Psoas muscle (tissue), 7 donors: ENCODE measurements at regions not wholly inside any gene's neighbourhood (a gene's known extent, or its start where the extent isn't known, plus 50 kb on each side); places are given as distances from the start of the nearest gene placed in this dataset.

ENCODE experiments used
- ATAC-seq, 4 donors: fragments of 200-7000 bp; cut with Tn5 transposase; one replicate each; pipeline ENCODE4 v1.9.1; 2020; ENCODE audit warnings: moderate library complexity in 3 of 4, mild to moderate bottlenecking in 2 of 4
- DNase-seq, 2 donors: peaks; one replicate each; pipeline ENCODE4 v3.0.0-alpha.2; 2020
- H3K27ac ChIP-seq: fragments of 200-600 bp; one replicate; pipeline ENCODE4 v1.8.0; 2022
- H3K27me3 ChIP-seq, 3 donors: fragments of 200-600 bp in 1 of 3; one replicate each; pipeline versions ENCODE4 v1.6.1 to v1.8.0; 2013 to 2022; ENCODE audit warnings: low read length in 2 of 3, mild to moderate bottlenecking in 2 of 3, moderate library complexity in 1 of 3; ENCODE audit not compliant: insufficient read depth in 3 of 3
- H3K36me3 ChIP-seq, 2 donors: fragments of 200-600 bp in 1 of 2; one replicate each; pipeline versions ENCODE4 v1.6.1 to v1.8.0; 2013 to 2022; ENCODE audit warnings: low read depth in 1 of 2, mild to moderate bottlenecking in 1 of 2, moderate library complexity in 1 of 2; ENCODE audit not compliant: insufficient read depth in 1 of 2
- H3K4me1 ChIP-seq: fragments of 200-600 bp; one replicate; pipeline ENCODE4 v1.8.0; 2022
- H3K4me3 ChIP-seq: fragments of 200-600 bp; one replicate; pipeline ENCODE4 v1.8.0; 2022; ENCODE audit warnings: mild to moderate bottlenecking
- H3K9me3 ChIP-seq: fragments of 200-600 bp; one replicate; pipeline ENCODE4 v1.8.0; 2022
- CTCF ChIP-seq: fragments of 200-600 bp; IDR thresholded peaks from one replicate; pipeline ENCODE4 v1.8.0; 2022; ENCODE audit warnings: antibody characterized with exemption
- WGBS, 3 donors: extraction: QIAGEN DNeasy Blood & Tissue Kit; methylation state at CpG; one replicate each; pipeline versions ENCODE4 v1.1.6 to v1.1.7; 2013; 5-methylcytosine and 5-hydroxymethylcytosine counted together
- intact Hi-C, 2 donors: fragments of 100-400 bp; cut with DNase I; formaldehyde crosslinking; loops; one replicate each; pipeline versions ENCODE4 v1.11.0 to v1.14.2; 2022
- donor health status: healthy with polysubstance abuse.
- donor health status: DM: no; HTN: no; CAD: no; lungs with moderate emphysema.
- donor health status: Bipolar disorder and iron deficiency.
- donor health status: healthy.
- donor health status: DM: yes; HTN: yes; CAD: no.
- donor health status: DM: no; HTN: no; CAD: no.
- donor health status: DM: yes; HTN: yes; CAD: no.

- intact Hi-C loops, result no loop called here
- Histone ChIP-seq H3K9me3 (no peaks in the 10 kb centered on the region), H3K4me3 (no peak overlapping the region), H3K4me1 (no peaks in the 10 kb centered on the region), H3K36me3 (no peaks in the 10 kb centered on the region), H3K27ac (no peak overlapping the region), H3K27me3 (peaks cover 0 to 2% (median 0%) of the 10 kb centered on the region in 3 donors)
- 71 to 76% (median 74%) methylated on average over 8 of the region's 8 CpGs for WGBS, 3 donors
- TF ChIP-seq CTCF, result no peak
- ATAC-seq (no peak), DNase-seq (no peak)
Observed at GRCh38 chr20:52921340-52921739, 50.8 kb upstream of the TSHZ2 start.

GRCh38 chr20:52918311-52918710 lies 53.8 kb upstream of the TSHZ2 start:
- WGBS, 3 donors, result 74 to 81% (median 81%) methylated on average over 1 of the region's 1 CpG
- TF ChIP-seq CTCF, result no peak
- Histone ChIP-seq H3K9me3 (peaks cover 4% of the 10 kb centered on the region), H3K36me3 (no peaks in the 10 kb centered on the region), H3K4me3 (no peak overlapping the region), H3K4me1 (no peaks in the 10 kb centered on the region), H3K27ac (no peak overlapping the region), H3K27me3 (peaks cover 0 to 2% (median 0%) of the 10 kb centered on the region in 3 donors)
- no peak for ATAC-seq
- DNase-seq, result no peak
- intact Hi-C loops, result no loop called here

DNA sequence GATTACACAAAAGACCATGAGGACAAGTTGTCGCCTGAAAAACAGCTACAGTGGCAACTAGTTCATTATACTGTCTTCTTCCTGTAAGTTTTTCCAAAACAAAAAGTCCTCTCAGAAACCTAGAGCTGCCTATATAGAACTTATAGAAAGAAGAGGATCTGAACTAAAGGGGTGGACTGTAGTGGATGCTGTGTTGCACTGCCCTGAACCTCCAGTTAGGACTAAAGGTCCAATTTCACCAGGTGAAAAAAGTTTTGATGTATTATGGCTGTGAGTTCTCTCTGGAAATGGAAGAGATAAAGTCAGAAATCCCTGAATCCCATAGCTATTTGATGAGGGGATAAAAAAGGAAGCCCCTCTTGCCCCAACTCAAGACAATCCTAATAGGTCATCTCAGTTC lies 56.6 kb upstream of the TSHZ2 start:
- H3K4me1 ChIP-seq, result no peaks in the 10 kb centered on the region
- peaks cover 4% of the 10 kb centered on the region for H3K9me3 ChIP-seq
- DNase-seq (no peak), ATAC-seq (no peak)
- H3K27me3 ChIP-seq, result peaks cover 0 to under 1% (median 0%) of the 10 kb centered on the region in 3 donors
- 87 to 97% (median 88%) methylated on average over 1 of the region's 1 CpG for whole genome bisulfite sequencing, 3 donors
- no peak overlapping the region for H3K4me3 ChIP-seq
- no peak overlapping the region for H3K27ac ChIP-seq
- intact Hi-C loops, result no loop called here
- no peaks in the 10 kb centered on the region for H3K36me3 ChIP-seq
- no peak for TF ChIP-seq CTCF

GRCh38 chr20:52914870-52915269 lies 57.3 kb upstream of the TSHZ2 start:
- DNase-seq (no peak), ATAC-seq (no peak)
- Histone ChIP-seq H3K27ac (no peak overlapping the region), H3K9me3 (peaks cover 4% of the 10 kb centered on the region), H3K4me3 (no peak overlapping the region), H3K4me1 (no peaks in the 10 kb centered on the region), H3K36me3 (no peaks in the 10 kb centered on the region), H3K27me3 (no peaks in the 10 kb centered on the region)
- intact Hi-C loops, result no loop called here
- TF ChIP-seq CTCF, result no peak
- WGBS, 3 donors, result 79 to 82% (median 81%) methylated on average over 2 of the region's 2 CpGs

GRCh38 chr20:52913650-52914387 lies 58.3 kb upstream of the TSHZ2 start:
- Histone ChIP-seq H3K9me3 (peaks cover 4% of the 10 kb centered on the region), H3K4me3 (no peak overlapping the region), H3K36me3 (no peaks in the 10 kb centered on the region), H3K4me1 (no peaks in the 10 kb centered on the region), H3K27ac (no peak overlapping the region), H3K27me3 (no peaks in the 10 kb centered on the region)
- ATAC-seq (no peak), DNase-seq (no peak)
- 80 to 88% (median 80%) methylated on average over 3 of the region's 3 CpGs for WGBS, 3 donors
- no peak for TF ChIP-seq CTCF
- intact Hi-C loops, result no loop called here
